HEK293T (cell line): ENCODE measurements at regions not wholly inside any gene's neighbourhood (a gene's known extent, or its start where the extent isn't known, plus 50 kb on each side); places are given as distances from the start of the nearest gene placed in this dataset.

Experiments
- CTBP1 ChIP-seq: fragments of 450-650 bp; IDR thresholded peaks from 2 replicates; pipeline ENCODE4 v1.6.1; 2016; ENCODE audit warnings: borderline replicate concordance
- FOXK2 ChIP-seq: fragments of 450-650 bp; IDR thresholded peaks from 2 replicates; pipeline ENCODE4 v1.6.1; 2016; ENCODE audit warnings: mild to moderate bottlenecking
- FOXM1 ChIP-seq: fragments of 450-650 bp; IDR thresholded peaks from 2 replicates; pipeline ENCODE4 v1.6.1; 2017; ENCODE audit warnings: mild to moderate bottlenecking, borderline replicate concordance
- NFRKB ChIP-seq: fragments of 450-650 bp; IDR thresholded peaks from 2 replicates; pipeline ENCODE4 v1.6.1; 2016; ENCODE audit warnings: mild to moderate bottlenecking, moderate library complexity

- TF ChIP-seq FOXK2: no peak
- TF ChIP-seq FOXM1: no peak
- no peak for TF ChIP-seq NFRKB
- no peak for TF ChIP-seq CTBP1
Observed at GRCh38 chr6:10271982-10272381, 142.9 kb downstream of the TFAP2A start.
